ENCODE measurements at regions not wholly inside any gene's neighbourhood (a gene's known extent, or its start where the extent isn't known, plus 50 kb on each side); places are given as distances from the start of the nearest gene placed in this dataset.

DNA sequence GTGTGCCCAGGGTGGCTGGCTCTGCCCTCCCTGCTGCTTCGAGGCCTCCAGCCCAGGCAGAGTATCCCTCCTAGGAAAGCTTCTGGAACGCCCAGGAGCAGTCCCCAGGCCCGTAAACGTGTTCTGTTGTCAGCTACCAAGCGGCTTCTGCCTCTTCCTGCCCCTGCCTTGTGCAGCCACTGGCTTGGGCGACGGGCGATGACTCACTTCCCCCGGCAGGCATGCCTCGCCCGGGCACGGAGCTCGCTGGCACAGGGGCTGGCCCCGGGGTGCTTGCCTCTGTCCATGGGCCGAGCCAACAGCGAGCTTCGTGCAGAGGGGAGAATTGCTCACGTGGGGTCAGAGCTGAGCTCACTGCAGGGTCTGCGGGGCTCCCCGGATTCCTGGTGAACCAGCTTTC lies 86.7 kb upstream of the THBS2 start (continued):
- TF ChIP-seq, protein P1, sequence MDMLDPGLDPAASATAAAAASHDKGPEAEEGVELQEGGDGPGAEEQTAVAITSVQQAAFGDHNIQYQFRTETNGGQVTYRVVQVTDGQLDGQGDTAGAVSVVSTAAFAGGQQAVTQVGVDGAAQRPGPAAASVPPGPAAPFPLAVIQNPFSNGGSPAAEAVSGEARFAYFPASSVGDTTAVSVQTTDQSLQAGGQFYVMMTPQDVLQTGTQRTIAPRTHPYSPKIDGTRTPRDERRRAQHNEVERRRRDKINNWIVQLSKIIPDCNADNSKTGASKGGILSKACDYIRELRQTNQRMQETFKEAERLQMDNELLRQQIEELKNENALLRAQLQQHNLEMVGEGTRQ (IDR thresholded peaks at IDR 0.05; ENCODE audit: borderline replicate concordance, low read depth, low read length): no peak
- no peak for TF ChIP-seq RXRA (IDR thresholded peaks at IDR 0.05; ENCODE audit: borderline replicate concordance, low read depth)
- no peak for TF ChIP-seq RCOR1 (IDR thresholded peaks at IDR 0.05; ENCODE audit: low read length)
- TF ChIP-seq TAF1 (IDR thresholded peaks at IDR 0.05; ENCODE audit: borderline replicate concordance, low read depth, low read length): no peak
- TF ChIP-seq, protein P2, sequence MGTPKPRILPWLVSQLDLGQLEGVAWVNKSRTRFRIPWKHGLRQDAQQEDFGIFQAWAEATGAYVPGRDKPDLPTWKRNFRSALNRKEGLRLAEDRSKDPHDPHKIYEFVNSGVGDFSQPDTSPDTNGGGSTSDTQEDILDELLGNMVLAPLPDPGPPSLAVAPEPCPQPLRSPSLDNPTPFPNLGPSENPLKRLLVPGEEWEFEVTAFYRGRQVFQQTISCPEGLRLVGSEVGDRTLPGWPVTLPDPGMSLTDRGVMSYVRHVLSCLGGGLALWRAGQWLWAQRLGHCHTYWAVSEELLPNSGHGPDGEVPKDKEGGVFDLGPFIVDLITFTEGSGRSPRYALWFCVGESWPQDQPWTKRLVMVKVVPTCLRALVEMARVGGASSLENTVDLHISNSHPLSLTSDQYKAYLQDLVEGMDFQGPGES (IDR thresholded peaks at IDR 0.05; ENCODE audit: low read depth, low read length): no peak
- TF ChIP-seq NFIC (IDR thresholded peaks at IDR 0.05; ENCODE audit: borderline replicate concordance): peak; percentile 33; the same call in 1 of the 2 replicates
- TF ChIP-seq, protein P3, sequence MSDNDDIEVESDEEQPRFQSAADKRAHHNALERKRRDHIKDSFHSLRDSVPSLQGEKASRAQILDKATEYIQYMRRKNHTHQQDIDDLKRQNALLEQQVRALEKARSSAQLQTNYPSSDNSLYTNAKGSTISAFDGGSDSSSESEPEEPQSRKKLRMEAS (IDR thresholded peaks at IDR 0.05; ENCODE audit: low read depth): peak; percentile 95
- no peak for TF ChIP-seq EZH2phosphoT487 (IDR thresholded peaks at IDR 0.05; ENCODE audit: borderline replicate concordance, low read depth)
- TF ChIP-seq SMC3 (IDR thresholded peaks at IDR 0.05; ENCODE audit: low read depth, low read length): no peak
- TF ChIP-seq TEAD4 (IDR thresholded peaks at IDR 0.05; ENCODE audit: borderline replicate concordance, insufficient read depth): no peak
- TF ChIP-seq, protein P4, sequence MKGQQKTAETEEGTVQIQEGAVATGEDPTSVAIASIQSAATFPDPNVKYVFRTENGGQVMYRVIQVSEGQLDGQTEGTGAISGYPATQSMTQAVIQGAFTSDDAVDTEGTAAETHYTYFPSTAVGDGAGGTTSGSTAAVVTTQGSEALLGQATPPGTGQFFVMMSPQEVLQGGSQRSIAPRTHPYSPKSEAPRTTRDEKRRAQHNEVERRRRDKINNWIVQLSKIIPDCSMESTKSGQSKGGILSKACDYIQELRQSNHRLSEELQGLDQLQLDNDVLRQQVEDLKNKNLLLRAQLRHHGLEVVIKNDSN (IDR thresholded peaks at IDR 0.05; ENCODE audit: borderline replicate concordance, low read depth): no peak; the same call in 1 of the 2 replicates
- TF ChIP-seq SIN3A (IDR thresholded peaks at IDR 0.05; ENCODE audit: borderline replicate concordance, low read depth, low read length): no peak
- no peak for TF ChIP-seq ELF1 (IDR thresholded peaks at IDR 0.05)
- no peak for TF ChIP-seq MXI1 (IDR thresholded peaks at IDR 0.05; ENCODE audit: low read depth, low read length)
- no peak for TF ChIP-seq FOXJ3 (CRISPR knock-in tag; IDR thresholded peaks at IDR 0.05)
- no peak for TF ChIP-seq CHD2 (IDR thresholded peaks at IDR 0.05; ENCODE audit: low read length, partially characterized antibody)
- TF ChIP-seq YY1 (IDR thresholded peaks at IDR 0.05; ENCODE audit: low read depth): no peak
- TF ChIP-seq NRF1 (IDR thresholded peaks at IDR 0.05; ENCODE audit: low read depth, low read length): no peak
- TF ChIP-seq FOSL2 (IDR thresholded peaks at IDR 0.05; ENCODE audit: borderline replicate concordance, low read depth): peak; percentile 85
- TF ChIP-seq GATA2 (CRISPR knock-in tag; IDR thresholded peaks at IDR 0.05): no peak
